Adipocyte (in vitro differentiated cells): ENCODE measurements at regions not wholly inside any gene's neighbourhood (a gene's known extent, or its start where the extent isn't known, plus 50 kb on each side); places are given as distances from the start of the nearest gene placed in this dataset.
A peak's percentile ranks its signal among the peaks of the same experiment; 100 is the strongest.

Experiments used
- DNase-seq: peaks from one replicate; pipeline ENCODE4 v3.0.0-alpha.2; 2015; ENCODE audit warnings: low read depth
- H3K27me3 ChIP-seq: replicated peaks from 2 replicates; pipeline ENCODE4 v1.7.0; 2013; ENCODE audit warnings: mild to moderate bottlenecking, low read length, moderate library complexity; ENCODE audit not compliant: control insufficient read depth, insufficient read depth
- H3K36me3 ChIP-seq: 2 replicates; pipeline ENCODE4 v1.7.0; 2013; ENCODE audit warnings: low read length, mild to moderate bottlenecking, moderate library complexity; ENCODE audit not compliant: control insufficient read depth, insufficient read depth, severe bottlenecking
- H3K4me1 ChIP-seq: 2 replicates; pipeline ENCODE4 v1.7.0; 2013; ENCODE audit warnings: mild to moderate bottlenecking, low read length, moderate library complexity; ENCODE audit not compliant: control insufficient read depth, insufficient read depth
- H3K4me3 ChIP-seq: 2 replicates; pipeline ENCODE4 v1.7.0; 2013; ENCODE audit warnings: mild to moderate bottlenecking, low read length, moderate library complexity
- H3K9ac ChIP-seq: 2 replicates; pipeline ENCODE4 v1.7.0; 2013; ENCODE audit warnings: mild to moderate bottlenecking, low read length, moderate library complexity
- H3K9me3 ChIP-seq: 2 replicates; pipeline ENCODE4 v1.7.0; 2013; ENCODE audit warnings: mild to moderate bottlenecking, low read length, moderate library complexity; ENCODE audit not compliant: control insufficient read depth

DNA sequence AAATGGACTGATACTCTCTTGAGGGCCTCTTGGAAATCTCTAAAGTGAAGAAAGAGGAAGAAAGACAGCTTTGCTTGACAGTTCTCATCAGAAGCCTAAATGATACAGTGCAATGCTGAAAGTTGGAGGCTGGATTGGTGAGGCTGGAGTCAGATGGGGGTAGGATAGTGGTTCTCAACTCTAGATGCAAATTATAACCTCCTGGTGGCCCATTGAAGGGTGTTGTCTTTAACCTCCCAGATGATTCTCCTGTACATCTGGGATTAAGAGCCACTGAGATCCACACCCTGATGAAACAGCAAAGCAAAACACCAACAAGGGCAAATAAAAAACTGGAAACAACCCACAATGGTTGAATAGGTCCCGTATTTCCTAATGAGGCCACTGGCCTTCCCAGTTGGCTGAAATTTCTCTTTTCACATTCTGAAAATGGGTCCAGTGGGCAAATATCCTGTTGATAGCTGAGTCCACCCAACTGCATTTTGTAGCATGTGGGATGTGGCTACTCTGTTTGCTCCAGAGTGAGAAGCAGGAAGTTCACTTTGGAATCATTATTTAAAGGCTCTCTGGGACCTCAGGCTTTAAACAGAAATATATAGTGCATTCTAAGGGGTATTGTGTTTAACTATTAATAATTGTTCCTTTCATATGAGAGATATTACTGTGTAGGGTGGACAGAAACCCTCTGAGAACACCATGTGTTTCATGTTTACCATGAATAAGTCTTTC, 208.1 kb downstream of the SOX4 start:
- Histone ChIP-seq H3K4me1 (no peaks in the 10 kb centered on the region), H3K4me3 (no peak overlapping the region), H3K9me3 (no peaks in the 10 kb centered on the region), H3K36me3 (no peaks in the 10 kb centered on the region), H3K9ac (no peak overlapping the region), H3K27me3 (no peaks in the 10 kb centered on the region)
- no peak for DNase-seq

DNA sequence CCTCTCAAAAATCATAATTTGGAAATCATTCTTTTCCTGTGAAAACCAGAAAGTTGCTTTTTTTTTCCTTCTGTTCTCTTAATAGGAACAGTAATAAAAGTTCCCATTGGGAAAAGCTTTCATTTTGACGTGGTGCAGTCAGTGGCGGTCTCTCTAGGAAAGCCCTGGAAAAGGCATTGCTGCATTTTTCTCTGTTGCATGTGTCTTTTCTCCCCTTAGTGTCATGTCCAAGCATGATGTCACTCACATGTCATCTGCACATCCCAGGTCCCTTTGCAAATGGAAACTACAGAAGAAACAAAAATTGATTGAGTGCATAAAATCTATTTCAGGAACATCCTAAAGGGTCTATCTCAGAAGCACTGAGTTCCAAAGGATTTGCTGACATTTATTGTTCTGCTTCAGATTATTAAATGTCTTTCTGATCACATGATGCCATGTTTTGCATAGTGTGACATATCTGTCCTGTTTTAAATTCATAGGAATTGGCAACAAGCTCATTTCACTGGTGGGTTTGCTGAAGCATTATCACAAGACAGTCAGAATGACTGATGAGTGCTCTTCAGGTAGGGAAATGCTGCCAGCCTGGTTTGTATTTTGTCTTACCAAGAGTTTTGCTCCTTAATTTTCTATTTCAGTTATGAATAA, 208.7 kb downstream of the SOX4 start:
- Histone ChIP-seq H3K36me3 (no peaks in the 10 kb centered on the region), H3K9me3 (no peaks in the 10 kb centered on the region), H3K9ac (no peak overlapping the region), H3K27me3 (no peaks in the 10 kb centered on the region), H3K4me1 (peaks cover 1% of the 10 kb centered on the region), H3K4me3 (no peak overlapping the region)
- DNase-seq: no peak

GRCh38 chr6:21804941-21805610, 211.5 kb downstream of the SOX4 start:
- H3K9ac ChIP-seq: no peak overlapping the region

GRCh38 chr6:21807299-21808044, 213.9 kb downstream of the SOX4 start:
- Histone ChIP-seq H3K4me3 (no peak overlapping the region), H3K4me1 (peaks cover 28% of the 10 kb centered on the region), H3K9me3 (no peaks in the 10 kb centered on the region), H3K9ac (no peak overlapping the region), H3K27me3 (no peaks in the 10 kb centered on the region), H3K36me3 (no peaks in the 10 kb centered on the region)
- peak; percentile 5 for DNase-seq

More at GRCh38 chr6:21804941-21805610, 211.5 kb downstream of the SOX4 start:
- Histone ChIP-seq H3K36me3 (no peaks in the 10 kb centered on the region), H3K4me3 (no peak overlapping the region), H3K4me1 (peaks cover 24% of the 10 kb centered on the region), H3K27me3 (no peaks in the 10 kb centered on the region), H3K9me3 (no peaks in the 10 kb centered on the region)
- no peak for DNase-seq

DNA sequence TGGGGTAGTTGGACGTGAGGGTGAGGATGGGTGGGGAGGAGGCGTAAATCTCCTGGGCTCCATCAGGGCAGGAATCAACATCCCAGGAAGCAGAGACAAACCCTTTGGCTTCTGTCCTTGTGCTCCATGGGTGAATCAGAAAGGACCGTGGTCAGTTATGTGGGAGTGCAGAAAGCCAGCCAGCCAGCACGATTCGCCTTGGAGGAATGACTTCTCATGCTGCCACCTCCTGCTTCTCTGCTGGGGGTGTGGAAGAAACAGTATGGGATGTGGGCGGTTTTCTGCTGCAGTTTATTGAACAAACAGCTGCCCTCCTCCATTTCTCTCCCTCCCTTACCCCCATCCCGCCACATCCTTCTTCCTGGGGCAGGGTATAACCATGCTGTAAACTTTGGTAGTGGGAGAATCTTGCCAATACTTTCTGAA, 214.5 kb downstream of the SOX4 start:
- H3K4me1 ChIP-seq: peaks cover 28% of the 10 kb centered on the region
- H3K9ac ChIP-seq: peak overlapping the region; percentile 68
- DNase-seq: peak; percentile 51
- no peaks in the 10 kb centered on the region for H3K9me3 ChIP-seq
- H3K27me3 ChIP-seq: no peaks in the 10 kb centered on the region
- peak overlapping the region; percentile 67 for H3K4me3 ChIP-seq
- no peaks in the 10 kb centered on the region for H3K36me3 ChIP-seq

GRCh38 chr6:21808551-21809242, 215.1 kb downstream of the SOX4 start:
- H3K27me3 ChIP-seq: no peaks in the 10 kb centered on the region
- peak overlapping the region; percentile 68 for H3K9ac ChIP-seq
- H3K4me3 ChIP-seq: peak overlapping the region; percentile 67
- H3K36me3 ChIP-seq: no peaks in the 10 kb centered on the region
- peaks cover 28% of the 10 kb centered on the region for H3K4me1 ChIP-seq
- DNase-seq: no peak
- H3K9me3 ChIP-seq: no peaks in the 10 kb centered on the region

DNA sequence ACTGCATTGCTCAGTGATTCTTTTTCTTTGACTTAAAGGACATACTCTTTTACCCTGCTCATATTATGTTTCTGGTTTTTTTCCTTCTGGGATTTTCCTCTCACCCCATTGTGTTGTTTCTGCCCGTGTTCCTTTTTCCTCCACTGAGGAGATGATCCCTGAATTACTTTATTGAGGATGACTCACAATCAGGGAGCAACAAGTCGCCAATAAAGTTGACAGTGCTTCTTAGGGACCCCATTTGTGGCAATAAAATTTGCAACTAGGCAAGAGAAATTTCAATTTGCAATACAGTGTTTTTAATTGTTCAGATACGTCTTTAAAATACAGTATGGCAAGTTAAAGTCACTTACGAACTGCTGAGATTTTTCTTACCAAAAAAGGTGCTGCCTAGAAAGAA, 217.9 kb downstream of the SOX4 start:
- no peak for DNase-seq
- Histone ChIP-seq H3K9ac (no peak overlapping the region), H3K36me3 (no peaks in the 10 kb centered on the region), H3K4me1 (peaks cover 28% of the 10 kb centered on the region), H3K4me3 (no peak overlapping the region), H3K9me3 (no peaks in the 10 kb centered on the region), H3K27me3 (no peaks in the 10 kb centered on the region)

GRCh38 chr6:21816231-21816630, 222.7 kb downstream of the SOX4 start:
- Histone ChIP-seq H3K4me3 (no peak overlapping the region), H3K27me3 (no peaks in the 10 kb centered on the region), H3K4me1 (peaks cover 4% of the 10 kb centered on the region), H3K36me3 (no peaks in the 10 kb centered on the region), H3K9ac (no peak overlapping the region), H3K9me3 (no peaks in the 10 kb centered on the region)
- no peak for DNase-seq

GRCh38 chr6:21820442-21820841, 226.9 kb downstream of the SOX4 start:
- no peaks in the 10 kb centered on the region for H3K27me3 ChIP-seq
- H3K9me3 ChIP-seq: no peaks in the 10 kb centered on the region
- no peak overlapping the region for H3K4me3 ChIP-seq
- no peak for DNase-seq
- H3K36me3 ChIP-seq: no peaks in the 10 kb centered on the region
- no peak overlapping the region for H3K9ac ChIP-seq
- H3K4me1 ChIP-seq: no peaks in the 10 kb centered on the region

GRCh38 chr6:21823371-21823770, 229.8 kb downstream of the SOX4 start:
- Histone ChIP-seq H3K4me1 (no peaks in the 10 kb centered on the region), H3K9ac (no peak overlapping the region), H3K9me3 (no peaks in the 10 kb centered on the region), H3K4me3 (no peak overlapping the region), H3K36me3 (no peaks in the 10 kb centered on the region), H3K27me3 (no peaks in the 10 kb centered on the region)
- no peak for DNase-seq
